DLD1 (cell line): ENCODE measurements at regions not wholly inside any gene's neighbourhood (a gene's known extent, or its start where the extent isn't known, plus 50 kb on each side); places are given as distances from the start of the nearest gene placed in this dataset.
"Not testable (repeated sequence)": the region's sequence is repeated elsewhere in the genome, so short reads cannot be mapped to it uniquely, and the experiment has no call there.

ENCODE experiments used
- in situ Hi-C: cut with HindIII; loops from 2 replicates; pipeline ENCODE4 v1.10.0; 2017; ENCODE audit warnings: low sequenced_read_pairs

- in situ Hi-C loops: no loop called here
These were observed 289.5 kb upstream of the MKLN1 start for GRCh38 chr7:131038153-131038552.

DNA sequence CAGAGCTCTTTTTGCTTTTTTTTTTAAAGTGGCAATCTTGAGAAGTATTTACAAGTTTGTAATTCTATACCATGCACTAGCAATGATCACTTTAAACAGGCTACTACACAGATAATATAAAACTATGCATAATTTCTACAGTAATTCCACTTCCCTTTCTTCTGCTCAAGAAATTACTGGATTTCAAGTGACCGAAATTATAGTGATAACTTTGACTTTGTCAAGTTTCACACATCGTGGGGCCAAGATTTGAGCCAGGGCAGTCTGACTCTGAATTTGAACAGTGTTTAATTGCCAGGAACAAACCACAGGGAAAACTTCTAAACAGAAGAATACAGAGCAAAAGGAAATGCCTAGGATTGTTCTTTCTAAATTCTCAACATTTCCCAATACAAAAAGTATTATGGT is 288.3 kb upstream of the MKLN1 start:
- in situ Hi-C loops: no loop called here

- in situ Hi-C loops: no loop called here
These were observed 287.8 kb upstream of the MKLN1 start for GRCh38 chr7:131039836-131040235.

DNA sequence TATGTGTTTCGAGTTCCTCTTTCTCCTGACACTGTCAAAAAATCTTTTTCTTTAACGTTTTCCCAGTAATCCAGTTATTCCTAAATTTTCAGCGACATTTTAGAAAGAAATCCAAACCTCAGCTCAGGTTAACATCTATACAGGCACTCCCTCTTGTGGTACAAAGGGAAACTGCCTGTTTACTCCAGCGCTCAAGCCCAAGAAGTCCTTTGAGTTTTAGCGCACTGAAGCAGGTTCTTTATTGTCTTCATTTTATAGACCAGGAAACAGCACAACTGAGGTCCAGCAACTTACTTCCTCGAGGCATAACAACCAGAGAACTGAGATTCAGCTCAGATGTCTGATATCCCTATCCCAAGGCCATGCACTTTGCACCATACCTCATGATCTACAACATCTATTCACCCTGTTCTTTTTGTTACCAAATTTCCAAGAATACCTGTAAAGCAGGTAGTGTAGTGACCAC is 287.2 kb upstream of the MKLN1 start:
- in situ Hi-C loops: no loop called here

DNA sequence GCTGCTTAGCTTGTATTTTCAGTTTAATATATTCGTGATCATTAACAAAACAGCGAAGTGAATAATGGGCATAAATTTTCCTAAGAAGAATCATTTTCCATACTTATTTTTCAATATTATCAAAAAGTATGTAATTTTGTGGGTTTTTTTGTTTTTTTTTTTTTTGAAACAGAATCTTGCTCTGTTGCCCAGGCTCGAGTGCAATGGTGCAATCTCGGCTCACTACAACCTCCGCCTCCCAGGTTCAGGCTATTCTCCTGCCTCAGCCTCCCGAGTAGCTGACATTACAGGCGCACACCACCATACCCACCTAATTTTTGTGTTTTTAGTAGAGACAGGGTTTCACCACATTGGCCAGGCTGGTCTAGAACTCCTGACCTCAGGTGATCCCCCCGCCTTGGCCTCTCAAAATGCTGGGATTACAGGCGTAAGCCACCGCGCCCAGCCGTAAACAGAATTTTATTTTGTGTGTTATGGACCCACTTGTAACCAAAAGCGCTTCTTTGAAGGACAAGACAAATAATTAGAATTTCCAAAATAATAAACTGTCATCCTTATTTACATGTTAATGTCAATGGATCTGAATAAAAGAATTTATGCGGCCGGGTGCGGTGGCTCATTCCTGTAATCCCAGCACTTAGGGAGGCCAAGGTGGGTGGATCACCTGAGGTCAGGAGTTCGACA is 286.5 kb upstream of the MKLN1 start:
- in situ Hi-C loops: not testable (repeated sequence)

GRCh38 chr7:131042269-131043160 is 285.2 kb upstream of the MKLN1 start:
- in situ Hi-C loops: no loop called here

DNA sequence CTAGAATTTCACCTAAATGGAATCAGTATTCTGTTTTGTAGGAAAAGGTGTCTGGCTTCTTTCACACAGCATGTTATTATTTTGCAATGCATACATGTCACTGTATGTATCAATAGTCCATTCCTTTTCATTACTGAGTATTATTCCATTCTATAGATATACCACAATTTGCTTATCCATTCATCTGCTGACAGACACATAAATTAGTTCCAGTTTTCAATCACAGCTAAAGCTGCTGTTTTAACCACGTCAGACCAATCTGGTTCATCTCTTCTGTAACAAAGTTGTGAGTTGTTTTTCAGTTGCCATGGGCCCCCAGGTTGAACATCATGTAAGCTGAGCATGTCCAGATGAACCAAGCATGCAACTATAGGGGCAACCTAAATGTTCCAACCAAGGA is 282.1 kb upstream of the MKLN1 start:
- in situ Hi-C loops: no loop called here

DNA sequence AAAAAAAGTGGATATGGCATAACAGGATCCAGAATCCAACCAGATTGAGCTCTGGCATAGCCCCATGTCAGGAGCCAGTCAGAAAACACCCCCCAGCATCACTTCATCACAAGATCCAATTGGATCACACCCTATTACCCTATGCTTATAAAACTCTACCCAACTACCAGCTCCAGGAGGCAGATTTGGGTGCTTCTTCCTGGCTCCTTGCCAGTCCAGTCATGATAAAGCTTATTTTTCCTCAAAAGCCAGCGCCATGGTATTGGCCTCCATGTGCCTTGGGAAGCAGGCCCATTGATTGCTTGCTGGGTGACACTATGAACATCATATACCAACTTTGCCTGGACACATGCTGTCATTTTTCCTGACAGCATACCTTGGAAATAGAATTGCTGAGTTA is 281.4 kb upstream of the MKLN1 start:
- in situ Hi-C loops: no loop called here

DNA sequence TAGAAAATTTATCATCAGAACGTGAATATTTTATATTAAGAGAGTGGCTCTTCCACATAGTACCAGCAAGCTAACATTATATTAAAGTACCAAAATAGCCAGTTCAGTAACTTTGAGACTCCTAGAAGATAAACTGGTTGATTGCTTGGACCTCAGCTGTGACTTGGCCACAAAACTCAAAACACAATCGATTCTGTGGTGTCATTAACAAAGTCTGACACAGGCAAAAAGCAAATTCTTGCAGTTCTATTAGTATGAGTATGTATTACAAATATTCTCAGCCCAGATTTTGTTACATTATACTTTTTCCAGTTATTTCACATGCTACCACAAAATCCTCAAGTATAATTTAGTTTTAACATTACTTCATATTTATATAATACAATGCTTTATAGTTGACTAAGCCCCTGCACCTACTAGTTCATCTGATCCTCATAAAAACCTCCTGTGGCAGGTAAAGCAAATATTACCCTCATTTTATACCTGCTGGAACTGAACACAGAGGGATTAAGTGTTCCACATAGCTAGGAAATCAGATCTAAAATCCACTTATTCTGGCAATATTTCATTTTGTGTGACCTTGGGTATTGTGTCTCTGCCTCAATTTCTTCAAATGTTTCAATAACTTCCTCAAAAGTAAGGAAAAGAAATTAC is 279.9 kb upstream of the MKLN1 start:
- in situ Hi-C loops: no loop called here

DNA sequence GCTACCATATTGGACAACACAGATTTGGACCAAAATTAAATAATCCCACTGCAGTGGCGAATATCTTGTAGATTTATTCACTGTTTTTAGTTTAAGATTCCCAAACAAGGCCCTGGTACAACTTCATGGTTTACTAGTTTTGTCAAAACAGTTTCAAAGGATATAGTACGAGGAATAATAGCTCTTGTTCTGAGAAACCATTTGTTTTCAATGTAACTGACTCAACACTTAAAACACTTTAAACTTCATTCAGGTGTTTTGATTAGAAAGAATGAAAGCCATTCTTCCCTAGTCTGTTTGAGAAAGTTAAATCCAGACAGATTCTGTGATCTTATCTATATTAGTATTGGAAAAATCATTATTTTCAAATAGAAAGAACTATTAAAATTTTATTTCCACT is 276.4 kb upstream of the MKLN1 start:
- in situ Hi-C loops: no loop called here

GRCh38 chr7:131052285-131052904 is 275.3 kb upstream of the MKLN1 start:
- in situ Hi-C loops: no loop called here

GRCh38 chr7:131056007-131056406 is 271.7 kb upstream of the MKLN1 start:
- in situ Hi-C loops: loop anchor here (5.0 kb wide), 1 partner anchor 49 kb away; no protein-coding TSS in a partner anchor

GRCh38 chr7:131057015-131057793 is 270.5 kb upstream of the MKLN1 start:
- in situ Hi-C loops: loop anchor here (5.0 kb wide), 1 partner anchor 50 kb away; no protein-coding TSS in a partner anchor

DNA sequence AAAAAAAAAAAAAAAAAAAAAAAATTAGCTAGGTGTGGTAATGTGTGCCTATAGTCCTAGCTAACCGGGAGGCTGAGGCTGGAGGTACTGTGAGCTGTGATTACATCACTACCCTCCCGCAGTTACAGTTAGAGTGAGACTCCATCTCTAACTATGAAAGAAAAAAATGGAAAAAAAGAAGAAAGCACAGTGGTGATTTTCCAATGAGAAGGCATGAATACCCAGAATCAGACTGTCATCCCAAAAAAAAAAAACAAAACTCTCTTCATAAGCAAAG is 269.9 kb upstream of the MKLN1 start:
- in situ Hi-C loops: loop anchor here (5.0 kb wide), 1 partner anchor 50 kb away; no protein-coding TSS in a partner anchor

DNA sequence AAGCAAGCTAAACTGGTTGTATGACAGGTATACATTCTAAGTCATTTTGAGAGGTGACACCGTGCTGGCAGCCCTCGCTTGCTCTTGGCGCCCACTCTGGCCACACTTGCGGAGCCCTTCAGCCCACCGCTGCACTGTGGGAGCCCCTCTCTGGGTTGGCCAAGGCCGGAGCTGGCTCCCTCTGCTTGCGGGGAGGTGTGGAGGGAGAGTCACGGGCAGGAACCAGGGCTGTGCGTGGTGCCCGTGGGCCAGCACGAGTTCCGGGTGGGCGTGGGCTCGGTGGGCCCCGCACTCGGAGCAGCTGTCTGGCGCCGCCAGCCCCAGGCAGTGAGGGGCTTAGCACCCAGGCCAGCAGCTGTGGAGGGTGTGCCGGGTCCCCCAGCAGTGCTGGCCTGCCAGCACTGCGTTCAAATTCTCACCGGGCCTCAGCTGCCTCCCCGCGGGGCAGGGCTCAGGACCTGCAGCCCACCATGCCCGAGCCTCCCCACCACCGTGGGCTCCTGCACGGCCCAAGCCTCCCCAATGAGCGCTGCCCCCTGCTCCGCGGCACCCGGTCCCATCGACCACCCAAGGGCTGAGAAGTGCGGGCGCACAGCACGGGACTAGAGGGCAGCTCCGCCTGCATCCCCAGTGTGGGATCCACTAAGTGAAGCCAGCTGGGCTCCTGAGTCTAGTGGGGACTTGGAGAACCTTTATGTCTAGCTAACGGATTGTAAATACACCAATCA is 269.0 kb upstream of the MKLN1 start:
- in situ Hi-C loops: loop anchor here (5.0 kb wide), 1 partner anchor 51 kb away; no protein-coding TSS in a partner anchor

DNA sequence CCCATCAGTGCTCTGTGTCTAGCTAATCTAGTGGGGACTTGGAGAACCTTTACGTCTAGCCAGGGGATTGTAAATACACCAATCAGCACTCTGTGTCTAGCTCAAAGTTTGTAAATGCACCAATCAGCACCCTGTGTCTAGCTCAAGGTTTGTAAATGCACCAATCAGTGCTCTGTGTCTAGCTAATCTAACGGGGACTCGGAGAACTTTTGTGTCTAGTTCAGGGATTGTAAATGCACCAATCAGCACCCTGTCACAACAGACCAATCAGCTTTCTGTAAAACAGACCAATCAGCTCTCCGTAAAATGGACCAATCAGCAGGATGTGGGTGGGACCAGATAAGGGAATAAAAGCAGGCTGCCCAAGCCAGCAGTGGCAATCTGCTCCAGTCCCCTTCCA is 268.3 kb upstream of the MKLN1 start:
- in situ Hi-C loops: loop anchor here (5.0 kb wide), 1 partner anchor 52 kb away; no protein-coding TSS in a partner anchor

GRCh38 chr7:131061158-131061557 is 266.5 kb upstream of the MKLN1 start:
- in situ Hi-C loops: no loop called here

- in situ Hi-C loops: no loop called here
These were observed 265.9 kb upstream of the MKLN1 start for GRCh38 chr7:131061818-131062217.

DNA sequence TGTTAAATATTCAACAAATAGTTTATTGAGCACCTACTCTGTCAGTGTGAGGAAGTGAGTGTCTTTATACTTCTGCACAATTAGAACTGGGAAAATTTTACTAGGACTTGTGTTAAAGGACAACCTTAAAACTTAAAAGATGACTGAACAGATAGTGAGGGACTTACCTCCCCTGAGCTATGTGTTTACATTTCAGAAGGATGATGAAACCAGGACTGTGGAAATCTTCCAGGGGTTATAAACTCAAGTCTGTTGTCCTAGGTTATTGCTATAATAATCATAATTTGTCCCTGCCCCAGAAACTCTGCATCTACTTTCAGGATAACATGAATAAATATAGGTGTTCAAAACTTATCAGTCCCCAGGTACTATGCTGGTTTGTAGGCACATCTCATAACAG is 261.0 kb upstream of the MKLN1 start:
- in situ Hi-C loops: no loop called here

DNA sequence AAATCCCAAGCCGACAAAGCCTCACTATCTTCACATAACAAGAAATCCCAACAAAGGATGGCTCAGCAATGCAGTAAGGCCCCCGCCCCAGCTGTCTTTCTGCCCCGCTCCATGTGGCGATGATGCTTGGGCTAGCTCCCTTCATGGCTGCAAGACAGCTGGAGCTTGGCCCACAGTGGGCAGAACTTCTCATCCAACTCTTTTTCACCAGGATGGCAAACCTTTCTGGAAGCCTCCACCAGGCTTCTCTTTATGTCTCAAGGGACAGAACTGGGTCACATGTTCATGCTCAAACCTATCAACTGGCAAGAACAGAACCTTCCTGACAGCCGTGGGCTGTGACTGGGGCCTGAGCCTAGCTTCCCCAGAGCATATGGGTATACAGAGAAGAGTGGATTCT is 260.5 kb upstream of the MKLN1 start:
- in situ Hi-C loops: no loop called here
